Left lung (tissue), 4 donors: ENCODE measurements at regions not wholly inside any gene's neighbourhood (a gene's known extent, or its start where the extent isn't known, plus 50 kb on each side); places are given as distances from the start of the nearest gene placed in this dataset.

Source experiments
- ATAC-seq: fragments of 200-7000 bp; cut with Tn5 transposase; one replicate; pipeline ENCODE4 v1.9.1; 2020; ENCODE audit warnings: moderate library complexity
- DNase-seq, 4 donors: peaks; one replicate each; pipeline ENCODE4 v3.0.0-alpha.2; 2013 to 2020
- H3K27ac ChIP-seq, 2 donors: fragments of 200-600 bp; sonication (generic) in 1 of 2; one replicate each; pipeline versions ENCODE4 v1.5.0 to v1.8.0; 2020 to 2021
- H3K27me3 ChIP-seq, 2 donors: fragments of 200-600 bp; sonication (generic) in 1 of 2; one replicate each; pipeline versions ENCODE4 v1.5.0 to v1.8.0; 2020 to 2021
- H3K36me3 ChIP-seq, 2 donors: fragments of 200-600 bp; sonication (generic) in 1 of 2; one replicate each; pipeline versions ENCODE4 v1.5.0 to v1.8.0; 2020 to 2021
- H3K4me1 ChIP-seq, 2 donors: fragments of 200-600 bp; one replicate each; pipeline ENCODE4 v1.8.0; 2021
- H3K4me3 ChIP-seq, 2 donors: fragments of 200-600 bp; sonication (generic) in 1 of 2; one replicate each; pipeline versions ENCODE4 v1.5.0 to v1.8.0; 2020 to 2021; ENCODE audit warnings: mild to moderate bottlenecking in 1 of 2
- H3K9me3 ChIP-seq, 2 donors: fragments of 200-600 bp; sonication (generic) in 1 of 2; one replicate each; pipeline versions ENCODE4 v1.5.0 to v1.8.0; 2020 to 2021
- CTCF ChIP-seq, 2 donors: fragments of 200-600 bp; sonication (generic) in 1 of 2; IDR thresholded peaks; one replicate each; pipeline versions ENCODE4 v1.5.0 to v1.8.0; 2021; ENCODE audit warnings: antibody characterized with exemption in 2 of 2
- intact Hi-C, 2 donors: fragments of 100-400 bp; cut with DNase I; formaldehyde crosslinking; loops; one replicate each; pipeline versions ENCODE4 v1.11.2 to v1.14.2; 2022
- donor health status: DM: no; HTN: yes; CAD: no.
- donor health status: DM: no; HTN: no; CAD: no.

GRCh38 chr14:56891226-56891625 is 80.9 kb upstream of the OTX2 start:
- no peak for ATAC-seq
- peaks cover 3 to 29% of the 10 kb centered on the region in 2 donors for H3K27me3 ChIP-seq
- no peaks in the 10 kb centered on the region for H3K9me3 ChIP-seq
- H3K4me3 ChIP-seq = no peak overlapping the region
- H3K4me1 ChIP-seq = no peaks in the 10 kb centered on the region
- no peaks in the 10 kb centered on the region for H3K36me3 ChIP-seq
- no peak for DNase-seq
- intact Hi-C loops = no loop called here
- TF ChIP-seq CTCF (IDR thresholded peaks at IDR 0.05) = no peak
- no peak overlapping the region for H3K27ac ChIP-seq

- H3K9me3 ChIP-seq = no peaks in the 10 kb centered on the region
- H3K27ac ChIP-seq = no peak overlapping the region
- ATAC-seq = no peak
- intact Hi-C loops = no loop called here
- DNase-seq = no peak
- TF ChIP-seq CTCF (IDR thresholded peaks at IDR 0.05) = no peak
- H3K27me3 ChIP-seq = peaks cover 3 to 29% of the 10 kb centered on the region in 2 donors
- H3K36me3 ChIP-seq = no peaks in the 10 kb centered on the region
- no peak overlapping the region for H3K4me3 ChIP-seq
- H3K4me1 ChIP-seq = no peaks in the 10 kb centered on the region
Observed at GRCh38 chr14:56889705-56890104, 79.4 kb upstream of the OTX2 start.

- intact Hi-C loops = no loop called here
- no peak overlapping the region for H3K4me3 ChIP-seq
- DNase-seq = no peak
- no peak for ATAC-seq
- no peaks in the 10 kb centered on the region for H3K9me3 ChIP-seq
- H3K27ac ChIP-seq = no peak overlapping the region
- no peaks in the 10 kb centered on the region for H3K36me3 ChIP-seq
- TF ChIP-seq CTCF (IDR thresholded peaks at IDR 0.05) = no peak
- no peaks in the 10 kb centered on the region for H3K4me1 ChIP-seq
- peaks cover 3 to 27% of the 10 kb centered on the region in 2 donors for H3K27me3 ChIP-seq
Observed at GRCh38 chr14:56888274-56888673, 78.0 kb upstream of the OTX2 start.

- Histone ChIP-seq H3K4me1 (no peaks in the 10 kb centered on the region), H3K27me3 (peaks cover 3 to 20% of the 10 kb centered on the region in 2 donors), H3K27ac (no peak overlapping the region), H3K9me3 (no peaks in the 10 kb centered on the region), H3K4me3 (no peak overlapping the region), H3K36me3 (no peaks in the 10 kb centered on the region)
- DNase-seq (peak in 1 of 4 donors; percentile 16), ATAC-seq (no peak)
- intact Hi-C loops = no loop called here
- TF ChIP-seq CTCF (IDR thresholded peaks at IDR 0.05) = no peak
Observed at GRCh38 chr14:56887216-56887615, 76.9 kb upstream of the OTX2 start.

GRCh38 chr14:56886471-56887062 is 76.3 kb upstream of the OTX2 start:
- H3K4me1 ChIP-seq = no peaks in the 10 kb centered on the region
- intact Hi-C loops = no loop called here
- peaks cover 3 to 20% of the 10 kb centered on the region in 2 donors for H3K27me3 ChIP-seq
- no peak overlapping the region for H3K4me3 ChIP-seq
- no peak overlapping the region for H3K27ac ChIP-seq
- H3K9me3 ChIP-seq = no peaks in the 10 kb centered on the region
- no peak for ATAC-seq
- H3K36me3 ChIP-seq = no peaks in the 10 kb centered on the region
- DNase-seq = no peak
- TF ChIP-seq CTCF (IDR thresholded peaks at IDR 0.05) = no peak
